GM21723 (cell line): ENCODE measurements at regions not wholly inside any gene's neighbourhood (a gene's known extent, or its start where the extent isn't known, plus 50 kb on each side); places are given as distances from the start of the nearest gene placed in this dataset.
"Not testable (repeated sequence)": the region's sequence is repeated elsewhere in the genome, so short reads cannot be mapped to it uniquely, and the experiment has no call there.

Source experiments
- ATAC-seq: cut with Tn5 transposase; IDR thresholded peaks from one replicate; pipeline ENCODE4 v1.9.1; 2021; ENCODE audit warnings: mild to moderate bottlenecking, moderate library complexity; ENCODE audit not compliant: unreplicated experiment

- no peak for ATAC-seq
These were observed 78.8 kb upstream of the HMGXB4 start for GRCh38 chr22:35178446-35178845.

GRCh38 chr22:35183917-35184316 is 73.4 kb upstream of the HMGXB4 start:
- ATAC-seq = no peak

DNA sequence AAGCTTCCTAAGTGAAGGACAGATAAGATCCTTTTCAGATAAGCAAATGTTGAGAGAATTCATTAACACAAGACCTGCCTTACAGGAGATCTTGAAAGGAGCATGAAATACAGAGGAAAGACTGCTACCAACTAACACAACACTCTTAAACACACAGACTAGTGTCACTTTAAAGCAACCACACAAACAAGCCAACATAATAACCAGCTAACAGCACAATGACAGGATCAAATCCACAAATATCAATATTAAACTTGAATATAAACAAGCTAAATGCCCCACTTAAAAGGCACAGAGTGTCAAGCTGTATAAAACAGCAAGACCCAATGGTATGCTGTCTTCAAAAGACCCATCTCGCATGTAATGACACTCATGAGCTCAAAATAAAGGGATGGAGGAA is 70.8 kb upstream of the HMGXB4 start:
- no peak for ATAC-seq

DNA sequence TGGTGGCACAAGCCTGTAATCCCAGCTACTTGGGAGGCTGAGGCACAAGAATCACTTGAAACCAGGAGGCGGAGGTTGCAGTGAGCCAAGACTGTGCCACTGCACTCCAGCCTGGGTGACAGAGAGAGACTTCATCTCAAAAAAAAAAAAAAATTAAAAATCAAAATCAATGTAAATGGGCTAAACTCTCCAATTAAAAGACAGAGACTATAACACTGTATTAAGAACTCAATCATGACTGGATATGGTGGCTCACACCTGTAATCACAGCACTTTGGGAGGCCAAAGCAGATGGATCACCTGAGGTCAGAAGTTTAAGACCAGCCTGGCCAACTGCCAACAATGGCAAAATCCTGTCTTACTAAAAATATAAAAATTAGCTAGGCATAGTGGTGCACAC is 68.4 kb upstream of the HMGXB4 start:
- not testable (repeated sequence) for ATAC-seq

GRCh38 chr22:35189559-35189958 is 67.7 kb upstream of the HMGXB4 start:
- no peak for ATAC-seq

- no peak for ATAC-seq
These were observed 65.9 kb upstream of the HMGXB4 start for GRCh38 chr22:35191412-35191811.

- ATAC-seq = no peak
These were observed 65.0 kb upstream of the HMGXB4 start for GRCh38 chr22:35192129-35192918.

- no peak for ATAC-seq
These were observed 62.1 kb upstream of the HMGXB4 start for GRCh38 chr22:35195226-35195625.

- no peak for ATAC-seq
These were observed 61.5 kb upstream of the HMGXB4 start for GRCh38 chr22:35195821-35196220.

GRCh38 chr22:35197071-35197470 is 60.2 kb upstream of the HMGXB4 start:
- no peak for ATAC-seq

- no peak for ATAC-seq
These were observed 59.4 kb upstream of the HMGXB4 start for GRCh38 chr22:35197886-35198285.

DNA sequence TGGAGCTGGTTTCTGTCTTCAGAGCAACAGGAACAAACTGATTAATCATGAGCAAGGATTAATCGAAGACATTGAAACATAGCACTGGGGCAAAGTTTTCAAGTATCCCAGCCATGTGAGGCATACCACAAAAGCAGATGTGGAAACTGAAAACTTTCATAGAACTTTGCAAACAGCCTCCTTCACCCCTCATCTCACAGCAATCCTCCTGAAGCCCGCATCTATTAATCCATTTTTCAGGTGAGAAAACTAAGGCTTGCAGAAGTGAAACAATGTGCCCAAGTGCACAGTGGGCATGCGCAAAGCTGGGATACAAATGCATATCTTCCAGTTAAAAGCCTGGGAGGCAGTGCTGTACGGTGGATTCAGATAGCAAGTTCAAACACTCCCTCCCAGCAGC is 58.6 kb upstream of the HMGXB4 start:
- ATAC-seq = no peak

DNA sequence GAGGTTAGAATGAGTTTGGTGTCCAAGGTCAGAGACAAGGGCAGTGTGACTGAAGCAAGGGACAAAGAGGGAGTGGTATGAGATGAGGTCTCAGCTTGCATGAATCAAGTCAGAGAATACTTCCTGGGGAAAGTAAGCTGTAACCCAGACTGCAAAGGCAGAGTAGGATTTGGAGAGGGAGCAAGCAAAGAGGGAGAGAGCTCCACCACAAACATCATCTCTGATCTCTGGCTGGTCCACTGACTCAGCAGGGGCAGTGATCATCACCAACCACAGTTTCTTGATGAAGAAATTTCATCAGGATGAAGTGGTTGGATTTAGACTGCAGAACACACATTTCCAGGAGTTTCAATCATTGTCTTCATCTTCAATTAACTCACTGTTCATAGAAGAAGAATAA is 54.9 kb upstream of the HMGXB4 start:
- no peak for ATAC-seq

DNA sequence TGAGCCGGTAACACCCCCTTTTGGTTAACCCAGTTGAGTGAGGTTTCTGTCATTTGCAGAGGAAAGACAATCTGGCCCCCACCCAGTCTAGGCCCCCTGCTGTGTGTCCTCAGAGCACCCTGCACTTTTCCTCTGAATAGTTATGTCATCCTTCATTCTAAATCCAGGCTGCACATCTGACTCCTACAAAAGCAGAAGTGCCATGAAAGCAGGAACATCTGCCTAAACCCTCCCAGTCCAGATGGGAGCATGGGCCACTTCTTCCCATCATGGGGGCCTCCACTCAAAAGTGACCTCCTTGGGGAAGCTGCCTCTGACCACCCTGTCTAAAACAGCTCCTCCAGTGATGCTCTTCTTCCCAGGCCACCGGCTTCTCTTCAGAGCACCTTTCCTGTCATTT is 53.7 kb upstream of the HMGXB4 start:
- no peak for ATAC-seq

GRCh38 chr22:35204807-35205775 is 52.2 kb upstream of the HMGXB4 start:
- ATAC-seq = no peak

DNA sequence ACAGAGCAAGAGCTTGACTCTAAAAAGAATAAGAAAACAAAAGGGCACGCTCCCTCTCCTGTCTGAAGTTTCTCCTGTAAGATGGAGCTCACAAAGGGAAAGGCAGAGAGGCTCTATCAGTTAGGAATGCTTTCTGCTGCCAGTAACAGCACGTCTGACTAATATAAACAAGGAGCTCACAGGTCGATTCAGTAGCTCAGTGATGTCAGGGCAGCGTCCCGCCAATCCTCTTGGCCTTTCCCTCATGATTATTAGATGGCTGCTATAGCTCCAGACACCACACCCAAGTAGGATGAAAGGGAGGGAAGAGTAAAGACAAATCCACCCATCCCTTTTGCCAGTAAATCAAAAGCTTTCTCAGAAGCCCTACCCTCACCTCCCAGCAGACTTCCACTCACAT is 51.3 kb upstream of the HMGXB4 start:
- no peak for ATAC-seq

DNA sequence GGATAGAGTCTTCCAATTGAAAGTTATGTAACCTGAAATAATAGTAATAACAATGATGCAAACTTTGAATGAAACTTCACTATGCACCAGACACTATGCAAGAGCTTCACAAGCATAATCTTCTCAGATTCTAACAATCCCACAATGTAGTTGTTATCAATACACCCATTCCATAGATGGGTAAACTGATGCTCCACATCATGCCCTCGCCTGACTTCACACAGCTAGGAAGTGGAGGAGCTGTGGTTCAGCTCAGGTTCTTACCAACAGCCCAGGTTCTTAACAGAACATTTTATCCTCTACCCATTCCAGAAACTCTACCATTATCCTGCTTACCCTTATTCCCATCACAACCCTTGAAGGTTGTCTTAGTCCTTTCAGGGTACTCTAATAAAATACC is 50.4 kb upstream of the HMGXB4 start:
- ATAC-seq = no peak
